HL-60 (cell line): ENCODE measurements at regions not wholly inside any gene's neighbourhood (a gene's known extent, or its start where the extent isn't known, plus 50 kb on each side); places are given as distances from the start of the nearest gene placed in this dataset.

Experiments
- TF ChIP-seq, protein P1 (sequence below): IDR thresholded peaks from 2 replicates; pipeline ENCODE4 v1.6.1; 2012; ENCODE audit warnings: low read depth; ENCODE audit not compliant: insufficient replicate concordance
- TF ChIP-seq, protein P2 (sequence below): IDR thresholded peaks from one replicate; pipeline ENCODE4 v1.5.1; 2011; ENCODE audit warnings: low read length, control low read depth, inconsistent platforms; ENCODE audit not compliant: insufficient read depth

DNA sequence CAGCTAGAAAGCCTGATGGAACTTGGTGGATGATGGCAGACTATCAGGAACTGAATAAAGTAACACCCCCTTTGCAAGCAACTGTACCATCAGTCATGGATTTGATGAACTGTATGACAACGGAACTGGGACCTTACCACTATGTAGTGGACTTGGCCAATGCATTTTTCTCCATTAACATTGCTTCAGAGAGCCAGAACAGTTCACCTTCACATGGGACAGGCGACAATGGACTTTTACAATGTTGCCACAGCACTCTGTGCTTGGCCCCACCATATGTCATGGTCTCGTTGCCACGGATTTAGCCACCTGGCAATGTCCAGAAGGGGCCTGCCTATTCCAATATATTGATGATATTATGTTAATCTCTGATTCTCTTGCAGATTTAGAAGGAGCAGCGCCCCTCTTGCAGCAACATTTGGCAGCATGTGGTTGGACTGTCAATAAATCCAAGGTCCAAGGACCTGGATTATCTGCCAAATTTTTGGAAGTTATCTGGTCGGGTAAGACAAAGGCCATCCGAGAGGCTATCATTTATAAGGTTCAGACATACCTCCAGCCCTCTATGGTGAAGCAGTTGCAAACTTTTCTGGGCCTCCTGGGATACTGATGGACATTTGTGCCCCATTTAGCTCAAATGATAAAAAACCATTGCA lies 52.2 kb upstream of the ZC3H15 start:
- TF ChIP-seq, protein P1, sequence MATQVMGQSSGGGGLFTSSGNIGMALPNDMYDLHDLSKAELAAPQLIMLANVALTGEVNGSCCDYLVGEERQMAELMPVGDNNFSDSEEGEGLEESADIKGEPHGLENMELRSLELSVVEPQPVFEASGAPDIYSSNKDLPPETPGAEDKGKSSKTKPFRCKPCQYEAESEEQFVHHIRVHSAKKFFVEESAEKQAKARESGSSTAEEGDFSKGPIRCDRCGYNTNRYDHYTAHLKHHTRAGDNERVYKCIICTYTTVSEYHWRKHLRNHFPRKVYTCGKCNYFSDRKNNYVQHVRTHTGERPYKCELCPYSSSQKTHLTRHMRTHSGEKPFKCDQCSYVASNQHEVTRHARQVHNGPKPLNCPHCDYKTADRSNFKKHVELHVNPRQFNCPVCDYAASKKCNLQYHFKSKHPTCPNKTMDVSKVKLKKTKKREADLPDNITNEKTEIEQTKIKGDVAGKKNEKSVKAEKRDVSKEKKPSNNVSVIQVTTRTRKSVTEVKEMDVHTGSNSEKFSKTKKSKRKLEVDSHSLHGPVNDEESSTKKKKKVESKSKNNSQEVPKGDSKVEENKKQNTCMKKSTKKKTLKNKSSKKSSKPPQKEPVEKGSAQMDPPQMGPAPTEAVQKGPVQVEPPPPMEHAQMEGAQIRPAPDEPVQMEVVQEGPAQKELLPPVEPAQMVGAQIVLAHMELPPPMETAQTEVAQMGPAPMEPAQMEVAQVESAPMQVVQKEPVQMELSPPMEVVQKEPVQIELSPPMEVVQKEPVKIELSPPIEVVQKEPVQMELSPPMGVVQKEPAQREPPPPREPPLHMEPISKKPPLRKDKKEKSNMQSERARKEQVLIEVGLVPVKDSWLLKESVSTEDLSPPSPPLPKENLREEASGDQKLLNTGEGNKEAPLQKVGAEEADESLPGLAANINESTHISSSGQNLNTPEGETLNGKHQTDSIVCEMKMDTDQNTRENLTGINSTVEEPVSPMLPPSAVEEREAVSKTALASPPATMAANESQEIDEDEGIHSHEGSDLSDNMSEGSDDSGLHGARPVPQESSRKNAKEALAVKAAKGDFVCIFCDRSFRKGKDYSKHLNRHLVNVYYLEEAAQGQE = no peak
- TF ChIP-seq, protein P2, sequence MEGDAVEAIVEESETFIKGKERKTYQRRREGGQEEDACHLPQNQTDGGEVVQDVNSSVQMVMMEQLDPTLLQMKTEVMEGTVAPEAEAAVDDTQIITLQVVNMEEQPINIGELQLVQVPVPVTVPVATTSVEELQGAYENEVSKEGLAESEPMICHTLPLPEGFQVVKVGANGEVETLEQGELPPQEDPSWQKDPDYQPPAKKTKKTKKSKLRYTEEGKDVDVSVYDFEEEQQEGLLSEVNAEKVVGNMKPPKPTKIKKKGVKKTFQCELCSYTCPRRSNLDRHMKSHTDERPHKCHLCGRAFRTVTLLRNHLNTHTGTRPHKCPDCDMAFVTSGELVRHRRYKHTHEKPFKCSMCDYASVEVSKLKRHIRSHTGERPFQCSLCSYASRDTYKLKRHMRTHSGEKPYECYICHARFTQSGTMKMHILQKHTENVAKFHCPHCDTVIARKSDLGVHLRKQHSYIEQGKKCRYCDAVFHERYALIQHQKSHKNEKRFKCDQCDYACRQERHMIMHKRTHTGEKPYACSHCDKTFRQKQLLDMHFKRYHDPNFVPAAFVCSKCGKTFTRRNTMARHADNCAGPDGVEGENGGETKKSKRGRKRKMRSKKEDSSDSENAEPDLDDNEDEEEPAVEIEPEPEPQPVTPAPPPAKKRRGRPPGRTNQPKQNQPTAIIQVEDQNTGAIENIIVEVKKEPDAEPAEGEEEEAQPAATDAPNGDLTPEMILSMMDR = no peak
